Activated naive CD4-positive, alpha-beta T cell treated with anti-CD3 and anti-CD28 coated beads, Interleukin-2, amount 50 U/mL, for 16 hours (primary cell): ENCODE measurements at regions not wholly inside any gene's neighbourhood (a gene's known extent, or its start where the extent isn't known, plus 50 kb on each side); places are given as distances from the start of the nearest gene placed in this dataset.
"Not testable (repeated sequence)": the region's sequence is repeated elsewhere in the genome, so short reads cannot be mapped to it uniquely, and the experiment has no call there.

Experiments used
- DNase-seq: peaks from one replicate; pipeline ENCODE4 v3.0.0-alpha.2; 2020

DNA sequence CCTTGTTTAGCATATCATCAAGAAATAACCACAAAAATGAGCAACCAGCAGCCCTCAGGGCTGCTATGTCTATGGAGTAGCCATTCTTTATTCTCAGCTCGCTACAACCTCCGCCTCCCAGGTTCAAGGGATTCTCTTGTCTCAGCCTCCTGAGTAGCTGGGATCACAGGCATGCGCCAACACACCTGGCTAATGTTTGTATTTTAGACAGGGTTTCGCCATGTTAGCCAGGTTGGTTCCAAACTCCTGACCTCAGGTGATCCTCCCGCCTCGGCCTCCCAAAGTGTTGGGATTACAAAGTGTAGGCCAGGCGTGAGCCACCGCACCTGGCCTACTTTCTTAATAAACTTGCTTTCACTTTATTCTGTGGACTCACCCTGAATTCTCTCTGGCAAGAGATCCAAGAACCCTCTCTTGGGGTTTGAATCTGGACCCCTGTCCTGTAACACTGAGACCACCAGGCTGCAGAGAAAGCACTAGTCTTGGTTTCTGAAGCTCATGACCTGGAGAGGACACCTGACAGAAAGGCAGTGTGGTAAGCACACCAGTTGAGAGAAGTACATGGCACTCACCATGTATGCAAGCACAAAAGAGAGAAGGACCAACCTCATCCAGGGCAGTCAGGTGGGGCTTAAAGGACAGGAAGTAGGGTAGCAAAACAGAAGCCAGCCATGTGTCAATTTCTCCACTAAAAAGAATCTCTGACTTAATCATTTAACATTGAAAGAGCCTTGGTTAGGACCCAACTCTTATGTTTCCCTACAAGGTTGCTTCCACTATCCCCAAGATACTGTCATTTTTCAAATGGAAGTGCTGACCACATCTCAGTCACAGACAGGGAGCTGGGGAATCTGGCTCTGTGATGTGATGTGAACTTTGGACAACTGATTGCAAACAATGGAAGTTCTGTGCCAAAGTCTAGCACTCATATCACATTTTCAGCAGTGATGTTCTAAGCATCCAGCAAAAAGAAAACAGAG lies 97.4 kb upstream of the DST start:
- DNase-seq: no peak

DNA sequence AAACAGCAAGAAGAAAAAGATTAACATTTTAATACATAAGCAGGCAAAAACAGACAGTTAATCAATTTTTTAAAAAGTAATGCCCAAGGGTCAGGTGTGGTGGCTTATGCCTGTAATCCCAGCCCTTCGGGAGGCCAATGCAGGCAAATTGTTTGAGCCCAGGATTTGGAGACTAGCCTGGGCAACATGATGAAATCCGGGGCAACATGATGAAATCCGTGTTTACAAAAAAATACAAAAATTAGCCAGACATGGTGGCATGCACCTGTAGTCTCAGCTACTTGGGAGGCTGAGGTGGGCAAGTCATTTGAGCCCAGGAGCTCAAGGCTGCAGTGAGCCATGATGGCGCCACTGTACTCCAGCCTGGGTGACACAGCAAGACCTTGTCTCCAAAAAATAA lies 94.1 kb upstream of the DST start:
- DNase-seq: no peak

DNA sequence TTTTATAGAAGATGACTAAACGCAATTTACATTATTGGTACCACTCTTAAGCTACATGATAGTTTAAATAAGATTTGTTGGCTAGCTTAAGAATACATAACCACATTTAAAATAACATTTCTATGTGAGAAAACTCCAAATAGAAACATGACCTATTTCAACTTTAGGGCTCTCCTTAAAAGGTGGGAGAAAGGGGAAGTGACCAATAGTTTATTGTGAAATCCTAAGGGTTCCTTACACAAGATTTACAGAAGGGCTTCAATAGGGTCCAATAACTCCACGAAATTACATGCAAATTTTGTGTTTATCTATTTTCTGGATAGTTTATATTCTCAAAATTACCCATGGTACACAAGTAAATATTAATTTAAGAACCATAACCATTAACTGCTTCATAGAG lies 91.6 kb upstream of the DST start:
- DNase-seq: no peak

DNA sequence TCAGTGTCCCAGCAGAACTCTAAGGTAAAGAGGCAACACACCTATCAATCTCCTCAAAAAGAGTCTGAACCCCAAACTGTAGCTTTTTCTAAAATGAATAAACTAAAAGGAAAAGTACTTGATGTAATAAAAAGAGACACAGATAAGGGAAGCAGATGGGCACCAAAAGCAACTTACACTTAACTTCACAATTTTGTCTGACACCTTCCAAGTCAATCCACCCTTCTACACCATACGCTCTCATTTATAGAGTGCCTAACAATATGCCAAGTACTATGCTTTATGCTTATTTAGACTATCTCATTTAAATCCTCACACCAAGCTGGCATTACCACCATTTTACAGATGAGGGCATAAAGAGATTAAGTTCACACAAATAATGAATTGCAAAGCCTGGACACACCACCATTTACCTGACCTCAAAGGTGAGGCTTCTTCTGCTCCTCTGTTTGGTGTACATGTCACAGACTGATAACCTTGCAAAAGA lies 90.6 kb upstream of the DST start:
- DNase-seq: no peak

DNA sequence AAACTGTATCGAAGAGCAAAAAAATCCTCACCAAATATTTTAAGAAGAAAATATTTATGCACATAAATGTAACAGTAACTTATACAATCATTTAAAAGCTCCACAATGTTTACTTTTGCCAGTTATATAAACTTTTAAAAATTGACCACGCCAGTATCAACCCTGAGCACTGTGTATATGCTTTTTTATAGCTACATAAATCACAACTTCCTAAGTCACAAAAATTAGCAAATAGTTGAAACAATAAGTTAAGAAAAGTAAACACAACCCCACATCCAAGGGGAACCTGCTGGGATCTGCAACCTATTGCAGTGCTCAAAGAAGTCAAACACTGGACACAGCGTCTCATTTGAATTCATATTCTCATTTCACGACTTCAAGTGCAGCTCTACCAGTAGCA lies 89.8 kb upstream of the DST start:
- DNase-seq: no peak

DNA sequence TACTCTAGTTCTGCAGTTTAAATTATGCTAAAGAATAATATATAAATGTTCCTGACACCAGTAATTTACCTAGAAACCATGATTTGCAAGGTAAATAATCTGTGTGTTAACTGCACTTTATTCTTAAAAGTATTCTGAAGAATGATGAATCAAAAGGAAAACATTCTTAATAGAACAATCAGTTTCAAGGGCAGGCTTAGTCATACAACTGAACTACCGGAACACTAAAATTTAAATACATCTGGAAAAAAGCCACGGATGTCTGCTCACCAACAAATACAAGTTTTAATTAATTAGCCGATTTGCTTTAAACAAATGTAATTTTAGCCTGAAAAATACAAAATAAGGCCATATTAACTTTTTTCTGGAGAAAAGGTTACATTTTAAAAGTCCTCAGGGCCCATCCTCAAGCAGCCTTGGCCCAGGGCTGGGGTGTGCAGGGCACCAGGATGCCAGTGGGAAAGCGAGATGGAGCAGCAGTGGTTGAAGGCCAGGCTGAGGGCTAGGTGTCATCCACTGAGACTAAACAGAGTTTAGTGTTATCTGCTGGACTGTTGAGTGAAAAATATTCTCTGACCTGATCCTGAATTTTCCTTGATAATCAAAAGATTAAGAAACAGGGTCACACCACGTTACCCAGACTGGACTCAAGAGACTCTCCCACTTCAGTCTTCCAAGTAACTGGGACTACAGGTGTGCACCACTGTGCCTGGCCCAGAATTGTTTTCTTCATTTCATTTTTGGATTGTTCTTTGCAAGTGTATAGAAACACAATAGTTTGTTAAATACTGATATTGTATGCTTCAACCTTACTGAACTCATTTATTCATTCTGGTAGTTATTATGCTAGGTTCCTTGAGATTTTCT lies 88.2 kb upstream of the DST start:
- no peak for DNase-seq

DNA sequence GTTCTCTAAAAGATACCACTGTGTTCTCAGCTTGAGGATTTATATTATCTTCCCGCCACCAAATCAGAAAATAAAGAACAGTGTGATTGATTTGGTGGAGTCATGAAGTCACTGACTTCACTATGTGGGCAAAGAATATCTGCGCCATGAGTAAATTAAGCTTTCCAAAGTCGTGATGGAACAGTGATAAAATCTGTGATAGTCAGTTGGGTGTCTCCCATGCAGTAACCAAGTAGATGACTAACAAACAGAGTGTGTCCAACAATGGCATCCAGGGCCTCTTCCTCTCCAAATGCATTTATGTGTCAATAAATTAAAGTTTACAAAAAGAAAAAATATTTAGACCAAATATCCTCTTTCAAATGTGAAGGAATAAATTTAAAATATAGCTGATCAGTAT lies 87.0 kb upstream of the DST start:
- DNase-seq: no peak

DNA sequence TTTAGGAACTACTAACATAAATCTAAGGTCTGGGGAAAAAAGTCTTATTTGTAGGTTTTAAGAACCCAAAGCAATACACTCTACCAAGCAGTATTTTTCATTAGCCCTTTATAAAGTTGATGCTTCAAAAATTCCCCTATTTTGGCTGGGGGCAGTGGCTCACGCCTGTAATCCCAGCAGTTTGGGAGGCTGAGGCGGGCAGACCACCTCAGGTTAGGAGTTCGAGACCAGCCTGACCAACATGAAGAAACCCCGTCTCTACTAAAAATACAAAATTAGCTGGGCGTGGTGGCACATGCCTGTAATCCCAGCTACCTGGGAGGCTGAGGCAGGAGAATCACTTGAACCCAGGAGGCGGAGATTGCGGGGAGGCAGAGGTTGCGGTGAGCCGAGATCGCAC lies 86.5 kb upstream of the DST start:
- DNase-seq: not testable (repeated sequence)

DNA sequence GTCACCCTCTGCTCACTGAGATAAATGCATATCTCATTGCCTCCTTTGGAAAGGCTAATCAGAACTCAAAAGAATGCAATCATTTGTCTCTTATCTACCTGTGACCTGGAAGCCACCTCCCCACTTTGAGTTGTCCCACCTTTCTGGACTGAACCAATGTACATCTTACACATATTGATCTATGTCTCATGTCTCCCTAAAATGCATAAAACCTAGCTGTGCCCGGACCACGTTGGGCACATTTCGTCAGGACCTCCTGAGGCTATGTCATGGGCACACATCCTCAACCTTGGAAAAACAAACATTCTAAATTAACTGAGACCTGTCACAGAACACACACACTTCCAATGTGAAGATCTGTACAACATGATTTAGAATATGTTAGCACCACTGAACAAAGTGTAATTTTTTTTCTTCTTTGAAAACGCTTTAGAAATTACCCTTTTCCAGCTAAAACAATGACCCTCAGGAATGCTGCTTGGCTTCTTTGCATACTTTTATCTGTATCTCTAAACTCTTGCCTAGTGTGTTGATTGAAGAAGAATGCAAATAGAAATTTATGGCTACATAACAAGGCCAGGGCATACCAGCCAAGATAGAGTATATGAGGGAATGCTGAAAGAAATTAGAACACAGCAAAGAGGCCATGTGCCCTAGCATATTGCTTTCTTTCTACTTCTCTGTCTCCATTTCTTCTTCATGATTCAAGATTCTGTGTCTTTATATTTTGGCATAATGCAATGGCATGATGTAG lies 84.6 kb upstream of the DST start:
- DNase-seq: no peak

DNA sequence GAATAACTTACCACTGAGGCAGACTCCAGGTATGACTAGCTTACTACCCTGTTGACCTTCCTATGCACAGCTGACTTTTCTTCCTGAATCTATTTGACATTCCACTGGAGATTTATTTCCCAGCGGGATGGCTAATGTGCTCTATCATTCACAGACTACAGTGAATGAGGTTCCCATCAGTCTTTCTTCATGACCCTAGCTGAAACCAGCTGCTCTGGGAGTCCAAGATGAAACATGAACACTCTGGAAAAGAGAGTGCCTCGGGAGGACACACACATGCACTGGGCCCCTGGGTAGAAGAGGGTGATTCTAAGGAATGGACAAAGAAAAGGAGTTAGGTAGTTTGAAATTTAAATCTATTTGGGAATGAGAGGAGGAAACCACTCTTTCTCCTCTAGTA lies 82.6 kb upstream of the DST start:
- DNase-seq: no peak

DNA sequence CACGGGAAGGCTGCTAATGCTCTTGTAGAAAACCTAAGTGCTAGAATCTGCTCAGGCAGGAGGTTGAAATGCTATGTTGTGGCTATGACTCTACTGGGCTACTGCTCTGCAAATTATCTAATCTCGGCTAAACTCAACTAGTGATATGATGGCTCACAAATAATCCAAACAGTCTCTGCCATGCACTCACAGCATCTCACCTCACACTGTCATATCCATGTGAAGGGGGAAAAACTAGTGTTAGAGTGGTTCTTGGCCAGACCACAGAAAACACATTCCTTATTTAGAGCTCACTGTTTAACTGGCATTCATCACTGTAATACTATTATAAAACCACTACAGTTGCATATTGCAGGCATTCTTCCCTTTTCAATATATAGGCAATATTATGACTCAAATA lies 81.8 kb upstream of the DST start:
- no peak for DNase-seq

DNA sequence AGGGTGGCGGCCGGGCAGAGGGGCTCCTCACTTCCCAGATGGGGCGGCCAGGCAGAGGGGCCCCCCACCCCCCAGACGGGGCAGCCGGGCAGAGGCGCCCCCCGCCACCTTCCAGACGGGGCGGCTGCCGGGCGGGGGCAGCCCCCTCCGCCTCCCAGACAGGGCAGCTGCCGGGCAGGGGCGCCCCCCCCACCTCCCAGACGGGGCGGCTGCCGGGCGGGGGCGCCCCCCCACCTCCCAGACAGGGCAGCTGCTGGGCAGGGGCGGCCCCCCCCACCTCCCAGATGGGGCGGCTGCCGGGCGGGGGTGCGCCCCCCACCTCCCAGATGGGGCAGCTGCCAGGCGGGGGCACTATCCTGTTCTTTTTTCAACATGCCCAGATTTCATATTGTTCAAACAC lies 78.2 kb upstream of the DST start:
- no peak for DNase-seq

DNA sequence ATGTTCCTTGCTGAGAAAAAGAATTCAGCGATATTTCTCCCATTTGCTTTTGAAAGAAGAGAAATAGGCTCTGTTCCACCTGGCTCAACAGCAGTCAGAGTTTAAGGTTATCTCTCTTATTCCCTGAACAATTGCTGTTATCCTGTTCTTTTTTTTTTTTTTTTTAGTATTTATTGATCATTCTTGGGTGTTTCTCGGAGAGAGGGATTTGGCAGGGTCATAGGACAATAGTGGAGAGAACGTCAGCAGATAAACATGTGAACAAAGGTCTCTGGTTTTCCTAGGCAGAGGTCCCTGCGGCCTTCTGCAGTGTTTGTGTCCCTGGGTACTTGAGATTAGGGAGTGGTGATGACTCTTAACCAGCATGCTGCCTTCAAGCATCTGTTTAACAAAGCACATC lies 77.5 kb upstream of the DST start:
- not testable (repeated sequence) for DNase-seq

DNA sequence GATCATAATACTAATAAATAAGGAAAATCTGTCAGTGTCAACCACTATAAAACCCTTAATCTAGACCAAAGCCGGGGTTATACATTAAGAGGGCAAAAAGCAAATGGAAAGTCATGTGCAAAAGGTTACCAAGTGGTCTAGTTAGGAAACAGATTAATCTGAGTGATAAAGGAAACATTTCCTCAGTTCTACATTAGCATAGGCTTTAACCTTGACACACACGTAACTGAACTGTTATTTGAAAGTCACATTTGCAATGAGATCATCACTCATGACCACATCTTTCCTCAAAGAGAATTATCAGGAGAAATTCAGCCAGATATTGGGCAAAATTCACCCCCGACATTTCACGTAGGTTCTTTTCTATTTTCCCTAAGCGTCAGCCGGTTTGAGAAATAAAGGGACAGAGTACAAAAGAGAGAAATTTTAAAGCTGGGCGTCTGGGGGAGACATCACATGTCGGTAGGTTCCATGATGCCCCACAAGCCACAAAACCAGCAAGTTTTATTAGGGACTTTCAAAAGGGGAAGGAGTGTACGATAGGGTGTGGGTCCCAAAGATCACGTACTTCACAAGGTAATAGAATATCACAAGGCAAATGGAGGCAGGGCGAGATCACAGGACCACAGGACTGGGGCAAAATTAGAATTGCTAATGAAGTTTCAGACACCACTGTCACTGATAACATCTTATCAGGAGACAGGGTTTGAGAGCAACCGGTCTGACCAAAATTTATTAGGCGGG lies 76.8 kb upstream of the DST start:
- not testable (repeated sequence) for DNase-seq

DNA sequence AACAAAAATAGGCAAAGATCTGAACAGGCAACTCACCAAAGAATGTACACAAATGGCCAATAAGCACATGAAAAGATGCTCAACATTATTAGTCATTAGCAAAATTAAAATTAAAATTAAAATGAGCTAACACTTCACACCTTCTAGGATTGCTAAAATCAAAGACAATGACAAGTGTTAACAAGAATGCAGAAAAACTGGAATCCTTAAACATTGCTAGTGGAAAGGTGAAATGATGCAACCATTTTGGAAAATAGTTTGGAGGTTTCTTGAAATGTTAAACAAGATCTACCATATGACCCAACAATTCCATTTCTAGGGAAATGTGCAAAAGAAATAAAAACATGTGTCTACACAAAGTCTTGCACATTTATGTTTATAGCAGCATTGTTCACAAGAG lies 75.5 kb upstream of the DST start:
- no peak for DNase-seq

DNA sequence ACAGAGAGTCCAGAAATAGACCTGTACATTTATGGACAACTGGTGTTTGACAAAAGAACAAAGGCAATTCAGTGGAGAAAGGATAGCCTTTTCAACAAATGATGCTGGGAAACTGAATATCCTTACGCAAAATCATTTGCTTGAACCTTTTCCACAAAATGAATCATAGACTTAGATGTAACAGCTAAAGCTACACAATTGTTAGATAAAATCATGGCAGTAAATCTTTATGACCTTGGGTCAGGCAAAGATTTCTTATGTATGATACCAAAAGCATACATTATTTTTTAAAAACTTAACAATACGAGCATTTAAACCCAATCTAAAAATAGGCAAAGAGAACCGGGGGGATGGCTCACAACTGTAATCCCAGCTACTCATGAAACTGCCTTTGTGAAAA lies 73.5 kb upstream of the DST start:
- no peak for DNase-seq

DNA sequence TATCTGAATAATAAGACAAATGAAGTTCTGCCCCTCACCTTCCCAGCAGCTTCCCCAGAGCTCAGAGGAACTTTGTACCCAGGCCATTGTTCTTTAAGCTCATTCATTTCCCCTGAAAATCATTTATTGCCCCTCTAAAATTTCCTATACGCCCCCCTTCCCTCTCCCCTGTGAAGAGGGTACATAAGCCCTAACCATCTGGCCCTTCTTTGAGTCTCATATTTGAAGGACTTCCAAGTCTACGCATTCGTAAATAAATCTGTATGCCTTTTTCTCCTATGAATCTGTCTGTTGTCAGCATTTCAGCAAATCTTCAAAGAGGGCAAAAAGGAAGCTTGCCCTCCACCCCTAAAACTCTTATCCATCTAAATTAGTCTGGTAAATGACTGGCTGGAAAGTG lies 73.1 kb upstream of the DST start:
- no peak for DNase-seq

DNA sequence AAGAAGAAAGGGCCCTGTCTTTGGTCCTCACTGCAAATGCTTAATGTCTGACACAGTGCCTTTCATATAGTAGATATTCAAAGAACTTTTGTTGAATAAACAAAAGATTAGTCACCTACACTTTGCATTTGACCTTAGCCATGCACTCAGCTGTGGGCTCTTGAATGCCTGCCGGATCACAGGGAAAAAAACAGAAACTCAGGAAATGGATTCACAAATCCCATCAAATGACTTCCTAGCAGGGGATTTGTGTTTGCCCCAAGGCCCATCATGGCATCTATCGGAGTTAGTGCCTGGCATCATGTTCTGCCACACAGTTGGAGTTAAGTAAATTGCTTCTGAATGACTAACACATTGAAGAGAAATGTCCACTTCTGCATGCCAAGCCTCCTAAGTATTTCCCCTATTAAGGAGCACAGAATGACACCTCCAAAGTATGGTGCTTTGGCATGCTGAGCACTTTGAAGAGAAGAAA lies 72.3 kb upstream of the DST start:
- no peak for DNase-seq

DNA sequence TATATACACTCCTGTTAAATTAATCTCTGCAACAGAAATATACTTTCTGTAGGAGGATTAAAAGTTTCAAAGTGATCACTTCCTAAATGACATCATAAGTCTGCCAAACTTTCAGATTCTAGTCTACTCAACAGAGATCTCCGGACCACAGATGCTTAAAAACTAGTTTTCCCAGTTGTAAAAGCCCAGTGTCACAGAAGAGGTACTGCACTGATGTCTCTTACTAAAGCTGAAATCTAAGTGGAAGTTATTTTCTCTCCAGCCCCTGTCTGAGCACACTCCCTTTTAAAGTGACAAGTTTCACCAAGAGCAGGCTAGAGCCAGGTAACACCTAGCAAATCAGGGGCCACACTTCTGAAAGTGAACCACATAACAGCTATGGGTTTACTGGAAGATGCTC lies 71.6 kb upstream of the DST start:
- no peak for DNase-seq

DNA sequence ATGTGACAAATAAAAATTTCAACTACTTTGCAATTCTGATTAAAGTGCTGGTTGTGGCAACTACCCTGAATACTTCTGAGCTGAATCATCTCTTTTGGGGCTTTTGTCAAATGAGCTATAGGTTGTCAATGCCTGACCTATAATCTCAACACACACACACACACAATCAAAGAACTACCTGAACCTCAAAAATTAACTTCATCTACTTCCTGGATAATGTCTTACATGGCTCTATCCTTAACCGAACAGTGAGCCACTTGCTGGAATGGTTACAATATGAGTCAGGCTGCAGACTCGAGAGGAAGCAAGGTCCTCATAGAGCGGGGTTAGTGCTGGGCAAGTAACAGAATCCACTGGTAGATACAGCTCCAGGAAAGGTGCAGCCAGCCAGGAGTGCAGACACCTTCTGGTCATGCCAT lies 70.6 kb upstream of the DST start:
- no peak for DNase-seq

DNA sequence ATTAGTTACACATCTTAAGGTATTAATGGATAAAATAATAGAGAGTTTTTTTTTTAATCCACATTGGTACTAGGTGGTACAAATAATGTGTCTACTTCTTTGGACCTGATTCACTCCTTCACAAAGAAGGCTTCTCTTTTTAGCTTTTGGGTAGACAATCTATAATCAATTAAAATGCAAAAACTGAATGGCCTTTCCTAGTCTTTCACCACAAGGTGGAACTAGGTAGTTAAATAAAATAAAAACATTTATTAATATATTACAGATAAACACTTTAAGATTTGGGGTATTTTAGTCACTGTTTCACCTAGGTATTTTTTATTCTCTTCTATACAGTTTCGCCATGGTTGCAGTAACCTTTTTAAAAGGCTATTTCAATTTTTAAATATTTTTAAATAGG lies 68.3 kb upstream of the DST start:
- no peak for DNase-seq

DNA sequence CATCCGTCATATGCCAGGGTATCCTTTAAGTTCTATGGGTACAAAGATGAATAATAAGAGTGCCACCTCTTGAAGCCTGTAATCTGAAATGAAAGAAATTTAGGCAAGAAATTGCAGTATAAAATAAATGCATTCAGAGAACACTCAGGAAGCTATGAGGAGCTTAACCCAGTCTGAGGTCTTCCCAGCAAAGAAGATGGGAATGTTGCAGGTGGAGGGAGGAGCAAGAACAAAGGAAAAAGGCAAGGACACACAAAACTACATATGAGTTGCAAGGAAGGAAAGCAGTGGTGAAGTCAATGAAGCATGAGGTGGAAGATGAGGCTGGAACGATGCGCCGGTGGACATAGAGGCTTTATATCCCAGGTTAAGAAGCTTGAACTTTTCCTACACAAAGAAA lies 67.0 kb upstream of the DST start:
- DNase-seq: no peak
